Spleen (tissue), 3 donors: ENCODE measurements at regions not wholly inside any gene's neighbourhood (a gene's known extent, or its start where the extent isn't known, plus 50 kb on each side); places are given as distances from the start of the nearest gene placed in this dataset.

Experiments
- POLR2A ChIP-seq, 3 donors: fragments of 450-650 bp; IDR thresholded peaks; one replicate each; pipeline ENCODE4 v1.5.1; 2017; ENCODE audit warnings: antibody characterized with exemption in 3 of 3, mild to moderate bottlenecking in 1 of 3
- POLR2AphosphoS5 ChIP-seq, 3 donors: sonication (generic); formaldehyde crosslinking; IDR thresholded peaks; one replicate each; pipeline ENCODE4 v1.5.1; 2017; ENCODE audit warnings: antibody characterized with exemption in 3 of 3

- TF ChIP-seq POLR2AphosphoS5 (IDR thresholded peaks at IDR 0.05) = no peak
- TF ChIP-seq POLR2A (IDR thresholded peaks at IDR 0.05) = no peak
These were observed 212.8 kb upstream of the GYPA start for GRCh38 chr4:144353292-144353691.
